ENCODE measurements at regions not wholly inside any gene's neighbourhood (a gene's known extent, or its start where the extent isn't known, plus 50 kb on each side); places are given as distances from the start of the nearest gene placed in this dataset.

GRCh38 chr4:147117431-147117830 lies 171.8 kb upstream of the TTC29 start:
- H3K36me3 ChIP-seq: no peaks in the 10 kb centered on the region
- no peaks in the 10 kb centered on the region for H3K4me1 ChIP-seq
- H3K27me3 ChIP-seq (replicated peaks in 1 of 7): no peaks in the 10 kb centered on the region
- WGBS, 5 donors: 53 to 61% (median 55%) methylated on average over 4 of the region's 4 CpGs
- H3K9me3 ChIP-seq: peaks cover 0 to 15% (median 7%) of the 10 kb centered on the region in 8 donors
- no peak overlapping the region for H3K4me3 ChIP-seq
- DNase-seq: no peak
- intact Hi-C loops (cut with DNase I; ENCODE audit: low total_unique reads): no loop called here
- H3K27ac ChIP-seq: peak overlapping the region in 1 of 8 donors; percentile 17
- TF ChIP-seq POLR2A (IDR thresholded peaks at IDR 0.05) (no peak), CTCF (IDR thresholded peaks at IDR 0.05 in 8 of 11, conservative IDR thresholded peaks at IDR 0.05 in 3 of 11) (no peak), POLR2AphosphoS5 (IDR thresholded peaks at IDR 0.05) (no peak)

- H3K4me1 ChIP-seq: no peaks in the 10 kb centered on the region
- no peak overlapping the region for H3K4me3 ChIP-seq
- H3K9me3 ChIP-seq: peaks cover 0 to 15% (median 7%) of the 10 kb centered on the region in 8 donors
- 30 to 66% (median 46%) methylated on average over 2 of the region's 2 CpGs for WGBS, 5 donors
- no peak for DNase-seq
- H3K27me3 ChIP-seq (replicated peaks in 1 of 7): no peaks in the 10 kb centered on the region
- H3K27ac ChIP-seq: no peak overlapping the region
- TF ChIP-seq CTCF (IDR thresholded peaks at IDR 0.05 in 8 of 11, conservative IDR thresholded peaks at IDR 0.05 in 3 of 11): no peak
- TF ChIP-seq POLR2A (IDR thresholded peaks at IDR 0.05): no peak
- TF ChIP-seq POLR2AphosphoS5 (IDR thresholded peaks at IDR 0.05): no peak
- no peaks in the 10 kb centered on the region for H3K36me3 ChIP-seq
- intact Hi-C loops (cut with DNase I; ENCODE audit: low total_unique reads): no loop called here
These were observed 172.9 kb upstream of the TTC29 start for GRCh38 chr4:147118528-147118927.

DNA sequence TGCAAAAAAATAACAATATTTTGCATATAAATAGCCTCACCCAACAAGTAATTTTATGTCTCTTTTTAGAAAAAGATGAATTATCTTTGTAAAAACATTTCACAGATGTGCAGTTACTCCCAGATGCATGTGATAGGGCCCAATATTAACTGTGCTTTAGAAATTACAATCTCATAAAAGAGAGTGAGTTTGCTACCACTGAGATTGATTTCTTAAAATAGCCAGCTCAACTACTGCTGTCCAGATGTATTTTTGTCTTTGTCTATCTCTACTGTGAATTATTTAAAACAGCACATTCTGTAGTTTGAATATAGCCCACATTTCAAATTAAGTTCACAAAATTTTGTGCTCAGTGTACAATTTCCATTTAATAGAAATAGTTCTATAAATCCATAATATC lies 177.0 kb upstream of the TTC29 start:
- DNase-seq: no peak
- H3K4me3 ChIP-seq: no peak overlapping the region
- no peaks in the 10 kb centered on the region for H3K9me3 ChIP-seq
- no peak overlapping the region for H3K27ac ChIP-seq
- intact Hi-C loops (cut with DNase I; ENCODE audit: low total_unique reads): no loop called here
- no peak for TF ChIP-seq CTCF (IDR thresholded peaks at IDR 0.05 in 8 of 11, conservative IDR thresholded peaks at IDR 0.05 in 3 of 11)
- no peak for TF ChIP-seq POLR2AphosphoS5 (IDR thresholded peaks at IDR 0.05)
- no peak for TF ChIP-seq POLR2A (IDR thresholded peaks at IDR 0.05)
- no peaks in the 10 kb centered on the region for H3K4me1 ChIP-seq
- no peaks in the 10 kb centered on the region for H3K27me3 ChIP-seq (replicated peaks in 1 of 7)
- no peaks in the 10 kb centered on the region for H3K36me3 ChIP-seq

DNA sequence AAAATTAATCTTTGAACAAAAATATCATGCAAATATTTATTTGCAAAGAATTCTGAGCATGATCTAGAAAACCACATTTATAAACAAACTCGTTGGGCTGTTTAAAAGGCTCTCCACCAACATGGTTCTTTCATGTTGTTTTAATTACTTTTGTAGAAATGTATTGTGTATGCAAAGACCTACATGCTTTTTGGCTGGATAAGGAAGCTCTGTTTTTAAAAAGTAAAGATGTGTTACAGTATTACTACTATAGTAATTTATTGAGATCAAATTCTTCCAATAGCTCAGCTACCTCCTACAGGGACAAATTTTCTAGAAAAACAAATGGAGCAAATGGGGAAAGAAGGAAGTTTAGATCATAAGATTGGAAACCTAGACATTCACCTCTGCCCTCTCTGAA lies 177.5 kb upstream of the TTC29 start:
- no peak overlapping the region for H3K4me3 ChIP-seq
- no peaks in the 10 kb centered on the region for H3K27me3 ChIP-seq (replicated peaks in 1 of 7)
- intact Hi-C loops (cut with DNase I; ENCODE audit: low total_unique reads): no loop called here
- WGBS, 5 donors: 15 to 49% (median 35%) methylated on average over 1 of the region's 1 CpG
- no peak for DNase-seq
- H3K36me3 ChIP-seq: no peaks in the 10 kb centered on the region
- H3K4me1 ChIP-seq: no peaks in the 10 kb centered on the region
- no peaks in the 10 kb centered on the region for H3K9me3 ChIP-seq
- TF ChIP-seq CTCF (IDR thresholded peaks at IDR 0.05 in 8 of 11, conservative IDR thresholded peaks at IDR 0.05 in 3 of 11) (no peak), POLR2A (IDR thresholded peaks at IDR 0.05) (no peak), POLR2AphosphoS5 (IDR thresholded peaks at IDR 0.05) (no peak)
- H3K27ac ChIP-seq: no peak overlapping the region
